ENCODE measurements at regions not wholly inside any gene's neighbourhood (a gene's known extent, or its start where the extent isn't known, plus 50 kb on each side); places are given as distances from the start of the nearest gene placed in this dataset.

DNA sequence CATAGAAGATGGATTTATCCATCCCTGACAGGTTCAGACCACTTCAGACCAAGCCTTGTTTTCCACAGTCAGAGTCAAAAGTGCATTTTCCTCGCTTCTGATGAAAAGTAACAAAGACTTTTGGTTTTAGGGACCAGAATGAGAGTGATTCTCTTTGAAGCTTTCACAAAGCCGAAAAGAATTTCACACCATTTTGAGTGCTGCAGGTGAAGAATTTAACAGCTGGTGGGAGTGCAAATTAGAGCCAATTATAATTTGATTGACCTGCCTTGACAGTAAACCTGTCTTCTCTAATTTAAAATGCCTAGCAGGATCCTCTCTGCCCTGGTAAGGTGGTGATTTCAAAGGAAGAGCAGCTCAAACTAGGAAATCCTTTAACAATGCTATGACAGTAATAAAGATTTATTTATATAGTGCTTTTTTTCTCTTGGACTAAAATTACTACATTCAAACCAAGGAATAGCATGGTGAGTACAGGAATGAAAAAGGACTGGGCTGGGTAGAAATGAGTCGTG lies 241.6 kb downstream of the HRH4 start (continued):
- TF ChIP-seq ZC3H11A (IDR thresholded peaks at IDR 0.05) (no peak), EHF (CRISPR knock-in tag; IDR thresholded peaks at IDR 0.05) (no peak)

- H3K4me2 ChIP-seq: no peak overlapping the region
- ATAC-seq (no peak), DNase-seq (ENCODE audit: low read depth in 1 of 2, low spot score in 1 of 2) (no peak), FAIRE-seq (no peak)
- ChIA-PET POLR2A (no interaction called here), CTCF (interaction anchor here (1.1 kb wide), 1 partner anchor 23 kb away, joined by 3 read pairs; no protein-coding TSS in a partner anchor)
- no peak overlapping the region for H3K27ac ChIP-seq
- no peaks in the 10 kb centered on the region for H3K4me1 ChIP-seq
- no peak overlapping the region for H3K4me3 ChIP-seq
- no peaks in the 10 kb centered on the region; the same call in 2 of the 3 replicates for H3K9me3 ChIP-seq
- no peak for TF ChIP-seq CBX8 (IDR thresholded peaks at IDR 0.05)
- WGBS (ENCODE audit: missing lambda C conversion rate): 0% methylated on average over 1 of the region's 1 CpG
Observed at GRCh38 chr18:24703316-24703715, 242.9 kb downstream of the HRH4 start.

DNA sequence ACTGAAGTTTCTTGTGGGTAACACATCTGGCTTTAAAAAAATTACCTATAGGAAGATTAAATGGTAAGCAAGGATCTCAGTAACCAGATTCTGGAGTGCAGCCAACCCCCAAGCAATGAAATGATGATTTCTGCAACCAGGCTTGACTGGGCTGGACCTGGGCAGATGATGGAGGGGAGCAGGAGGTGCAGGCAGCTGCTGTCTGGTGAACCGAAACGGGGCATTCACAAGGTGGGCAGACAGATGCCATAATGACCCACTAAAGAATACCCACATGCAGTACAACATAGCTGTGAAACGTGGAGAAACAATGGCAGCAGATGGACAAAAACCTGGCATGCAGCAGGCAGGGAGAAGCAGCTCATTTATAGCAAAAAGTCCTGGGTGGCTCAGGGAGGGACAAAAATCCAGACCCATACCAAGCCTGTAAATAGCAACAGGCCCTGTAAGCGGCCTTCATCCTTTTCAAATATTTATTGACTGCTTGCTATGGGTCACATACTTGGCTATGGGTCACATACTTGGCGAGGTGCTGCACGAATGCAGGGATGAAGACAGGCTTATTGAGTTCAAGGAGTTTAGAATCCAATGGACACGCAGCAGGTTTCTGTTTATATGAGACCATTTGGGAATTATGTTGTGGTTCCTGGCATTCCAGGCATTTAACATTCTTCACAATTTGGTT lies 244.7 kb downstream of the HRH4 start:
- no peak overlapping the region for H3K4me2 ChIP-seq
- no peaks in the 10 kb centered on the region; the same call in 2 of the 3 replicates for H3K9me3 ChIP-seq
- ChIA-PET CTCF (no interaction called here), POLR2A (no interaction called here)
- DNase-seq (ENCODE audit: low read depth in 1 of 2, low spot score in 1 of 2) (no peak), ATAC-seq (no peak), FAIRE-seq (no peak)
- 7% methylated on average over 7 of the region's 7 CpGs for WGBS (ENCODE audit: missing lambda C conversion rate)
- H3K4me1 ChIP-seq: no peaks in the 10 kb centered on the region
- H3K27ac ChIP-seq: no peak overlapping the region
- TF ChIP-seq HOXB5 (CRISPR knock-in tag; IDR thresholded peaks at IDR 0.05) (no peak), MYC (IDR thresholded peaks at IDR 0.05; ENCODE audit: borderline replicate concordance, low read length) (no peak)
- H3K4me3 ChIP-seq: no peak overlapping the region

GRCh38 chr18:24710474-24710873 lies 250.0 kb downstream of the HRH4 start:
- Histone ChIP-seq H3K4me1 (no peaks in the 10 kb centered on the region), H3K9me3 (no peaks in the 10 kb centered on the region), H3K4me2 (no peak overlapping the region), H3K4me3 (no peak overlapping the region), H3K27ac (no peak overlapping the region)
- ChIA-PET CTCF (no interaction called here), POLR2A (no interaction called here)
- DNase-seq (ENCODE audit: low read depth in 1 of 2, low spot score in 1 of 2): no peak
- ATAC-seq: no peak
- TF ChIP-seq NFE2L2 (conservative IDR thresholded peaks at IDR 0.05; ENCODE audit: low read length): peak; percentile 64
- TF ChIP-seq E2F6 (IDR thresholded peaks at IDR 0.05; ENCODE audit: borderline replicate concordance, low read depth): no peak
- no peak for TF ChIP-seq KDM5A (IDR thresholded peaks at IDR 0.05)
- no peak for TF ChIP-seq RCOR1 (IDR thresholded peaks at IDR 0.05; ENCODE audit: low read depth, low read length)
- TF ChIP-seq, protein P1, sequence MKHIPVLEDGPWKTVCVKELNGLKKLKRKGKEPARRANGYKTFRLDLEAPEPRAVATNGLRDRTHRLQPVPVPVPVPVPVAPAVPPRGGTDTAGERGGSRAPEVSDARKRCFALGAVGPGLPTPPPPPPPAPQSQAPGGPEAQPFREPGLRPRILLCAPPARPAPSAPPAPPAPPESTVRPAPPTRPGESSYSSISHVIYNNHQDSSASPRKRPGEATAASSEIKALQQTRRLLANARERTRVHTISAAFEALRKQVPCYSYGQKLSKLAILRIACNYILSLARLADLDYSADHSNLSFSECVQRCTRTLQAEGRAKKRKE (CRISPR knock-in tag; IDR thresholded peaks at IDR 0.05; ENCODE audit: low read depth): no peak
- TF ChIP-seq MAFK (IDR thresholded peaks at IDR 0.05; ENCODE audit: partially characterized antibody): peak; percentile 85
- no peak for FAIRE-seq

- no peak for FAIRE-seq
- TF ChIP-seq MAFK (IDR thresholded peaks at IDR 0.05; ENCODE audit: partially characterized antibody): no peak
- no peak for TF ChIP-seq EP300 (IDR thresholded peaks at IDR 0.05)
- TF ChIP-seq RAD21 (conservative IDR thresholded peaks at IDR 0.05 in 1 of 2, IDR thresholded peaks at IDR 0.05 in 1 of 2): no peak
- Histone ChIP-seq H3K9me3 (no peaks in the 10 kb centered on the region), H3K4me1 (no peaks in the 10 kb centered on the region), H3K4me3 (no peak overlapping the region), H3K27ac (no peak overlapping the region), H3K4me2 (no peak overlapping the region)
- ChIA-PET POLR2A (no interaction called here), CTCF (no interaction called here)
- DNase-seq (ENCODE audit: low read depth in 1 of 2, low spot score in 1 of 2): no peak
- ATAC-seq: no peak
Observed at GRCh38 chr18:24719791-24720190, 259.4 kb downstream of the HRH4 start.

- ChIA-PET POLR2A (no interaction called here), CTCF (interaction anchor here (1.0 to 1.3 kb wide), 2 partner anchors 12 to 176 kb away, joined by 3 to 4 read pairs; no protein-coding TSS in a partner anchor)
- no peaks in the 10 kb centered on the region for H3K4me1 ChIP-seq
- no peak overlapping the region for H3K4me3 ChIP-seq
- no peak overlapping the region for H3K4me2 ChIP-seq
- TF ChIP-seq EHF (CRISPR knock-in tag; IDR thresholded peaks at IDR 0.05) (no peak), NPAS2 (CRISPR knock-in tag; IDR thresholded peaks at IDR 0.05; ENCODE audit: borderline replicate concordance) (no peak), GATA3 (IDR thresholded peaks at IDR 0.05; ENCODE audit: borderline replicate concordance) (no peak), PHF8 (IDR thresholded peaks at IDR 0.05; ENCODE audit: borderline replicate concordance, low read depth) (no peak), FOXS1 (CRISPR knock-in tag; IDR thresholded peaks at IDR 0.05) (no peak), USF2 (IDR thresholded peaks at IDR 0.05) (no peak), RNF2 (IDR thresholded peaks at IDR 0.05; ENCODE audit: borderline replicate concordance, low read depth) (no peak), ZC3H11A (IDR thresholded peaks at IDR 0.05) (no peak), NFE2L2 (conservative IDR thresholded peaks at IDR 0.05; ENCODE audit: low read length) (no peak), KDM5A (IDR thresholded peaks at IDR 0.05) (no peak), E2F6 (IDR thresholded peaks at IDR 0.05; ENCODE audit: borderline replicate concordance, low read depth) (no peak)
- TF ChIP-seq, protein P2, sequence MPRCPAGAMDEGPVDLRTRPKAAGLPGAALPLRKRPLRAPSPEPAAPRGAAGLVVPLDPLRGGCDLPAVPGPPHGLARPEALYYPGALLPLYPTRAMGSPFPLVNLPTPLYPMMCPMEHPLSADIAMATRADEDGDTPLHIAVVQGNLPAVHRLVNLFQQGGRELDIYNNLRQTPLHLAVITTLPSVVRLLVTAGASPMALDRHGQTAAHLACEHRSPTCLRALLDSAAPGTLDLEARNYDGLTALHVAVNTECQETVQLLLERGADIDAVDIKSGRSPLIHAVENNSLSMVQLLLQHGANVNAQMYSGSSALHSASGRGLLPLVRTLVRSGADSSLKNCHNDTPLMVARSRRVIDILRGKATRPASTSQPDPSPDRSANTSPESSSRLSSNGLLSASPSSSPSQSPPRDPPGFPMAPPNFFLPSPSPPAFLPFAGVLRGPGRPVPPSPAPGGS (IDR thresholded peaks at IDR 0.05): no peak
- ATAC-seq: no peak
- FAIRE-seq: no peak
- no peak overlapping the region for H3K27ac ChIP-seq
- no peak for DNase-seq (ENCODE audit: low read depth in 1 of 2, low spot score in 1 of 2)
- 0% methylated on average over 2 of the region's 2 CpGs for WGBS (ENCODE audit: missing lambda C conversion rate)
- no peaks in the 10 kb centered on the region for H3K9me3 ChIP-seq
Observed at GRCh38 chr18:24721388-24721787, 261.0 kb downstream of the HRH4 start.

Measured in A549 (cell line).